Activated naive CD8-positive, alpha-beta T cell treated with anti-CD3 and anti-CD28 coated beads, Interleukin-2, amount 10 ng/mL, durations not matched to agents 7 days and 5 days (primary cell): ENCODE measurements at regions not wholly inside any gene's neighbourhood (a gene's known extent, or its start where the extent isn't known, plus 50 kb on each side); places are given as distances from the start of the nearest gene placed in this dataset.
"Not testable (repeated sequence)": the region's sequence is repeated elsewhere in the genome, so short reads cannot be mapped to it uniquely, and the experiment has no call there.

ENCODE experiments used
- ATAC-seq: fragments of 150-1000 bp; cut with Tn5 transposase; one replicate; pipeline ENCODE4 v1.10.0; 2021; ENCODE audit warnings: low read depth, moderate library complexity
- POLR2A ChIA-PET: fragments of 350-600 bp; sonication (Branson Sonifier 250); formaldehyde crosslinking; loops from one replicate; lab custom pipeline; 2021; ENCODE audit warnings: antibody characterized with exemption; lab: Charles Lee
- DNase-seq: peaks from one replicate; pipeline ENCODE4 v3.0.0; 2021
- H3K27ac Mint-ChIP-seq: one replicate; pipeline ENCODE4 v1.8.0; 2022; ENCODE audit warnings: mild to moderate bottlenecking, mixed read lengths
- H3K27me3 Mint-ChIP-seq: one replicate; pipeline ENCODE4 v1.8.0; 2022; ENCODE audit warnings: mild to moderate bottlenecking, moderate library complexity, mixed read lengths
- H3K36me3 Mint-ChIP-seq: one replicate; pipeline ENCODE4 v1.8.0; 2021; ENCODE audit warnings: mild to moderate bottlenecking, mixed read lengths
- H3K4me1 Mint-ChIP-seq: one replicate; pipeline ENCODE4 v1.8.0; 2021; ENCODE audit warnings: mixed read lengths
- H3K4me3 Mint-ChIP-seq: one replicate; pipeline ENCODE4 v1.8.0; 2022; ENCODE audit warnings: mild to moderate bottlenecking, moderate library complexity, mixed read lengths
- H3K9me3 Mint-ChIP-seq: one replicate; pipeline ENCODE4 v1.8.0; 2021; ENCODE audit warnings: mixed read lengths

GRCh38 chr18:51461956-51462355, 264.5 kb upstream of the MEX3C start:
- H3K27me3 Mint-ChIP-seq, result peaks cover 18% of the 10 kb centered on the region
- peaks cover 2% of the 10 kb centered on the region for H3K9me3 Mint-ChIP-seq
- no peaks in the 10 kb centered on the region for H3K36me3 Mint-ChIP-seq
- no peak for ATAC-seq
- POLR2A ChIA-PET, result no interaction called here
- no peak for DNase-seq
- H3K4me3 Mint-ChIP-seq, result no peak overlapping the region
- no peak overlapping the region for H3K27ac Mint-ChIP-seq
- H3K4me1 Mint-ChIP-seq, result no peaks in the 10 kb centered on the region

GRCh38 chr18:51463483-51464136, 266.1 kb upstream of the MEX3C start:
- ATAC-seq (no peak), DNase-seq (no peak)
- no peak overlapping the region for H3K4me3 Mint-ChIP-seq
- H3K36me3 Mint-ChIP-seq, result no peaks in the 10 kb centered on the region
- H3K4me1 Mint-ChIP-seq, result no peaks in the 10 kb centered on the region
- POLR2A ChIA-PET, result no interaction called here
- peaks cover 13% of the 10 kb centered on the region for H3K27me3 Mint-ChIP-seq
- peaks cover 2% of the 10 kb centered on the region for H3K9me3 Mint-ChIP-seq
- H3K27ac Mint-ChIP-seq, result no peak overlapping the region

- H3K27me3 Mint-ChIP-seq, result peaks cover 11% of the 10 kb centered on the region
- H3K27ac Mint-ChIP-seq, result no peak overlapping the region
- H3K4me3 Mint-ChIP-seq, result no peak overlapping the region
- ATAC-seq, result no peak
- no peaks in the 10 kb centered on the region for H3K4me1 Mint-ChIP-seq
- no peak for DNase-seq
- POLR2A ChIA-PET, result no interaction called here
- H3K36me3 Mint-ChIP-seq, result no peaks in the 10 kb centered on the region
- H3K9me3 Mint-ChIP-seq, result no peaks in the 10 kb centered on the region
Observed at GRCh38 chr18:51478908-51479307, 281.4 kb upstream of the MEX3C start.

GRCh38 chr18:51479736-51480135, 282.3 kb upstream of the MEX3C start:
- no peaks in the 10 kb centered on the region for H3K4me1 Mint-ChIP-seq
- POLR2A ChIA-PET, result no interaction called here
- DNase-seq (no peak), ATAC-seq (no peak)
- H3K9me3 Mint-ChIP-seq, result no peaks in the 10 kb centered on the region
- no peak overlapping the region for H3K27ac Mint-ChIP-seq
- peaks cover 11% of the 10 kb centered on the region for H3K27me3 Mint-ChIP-seq
- H3K36me3 Mint-ChIP-seq, result no peaks in the 10 kb centered on the region
- no peak overlapping the region for H3K4me3 Mint-ChIP-seq

- DNase-seq, result no peak
- Mint-ChIP-seq H3K4me1 (no peaks in the 10 kb centered on the region), H3K4me3 (no peak overlapping the region), H3K36me3 (no peaks in the 10 kb centered on the region), H3K27me3 (peaks cover 13% of the 10 kb centered on the region), H3K27ac (no peak overlapping the region), H3K9me3 (no peaks in the 10 kb centered on the region)
- POLR2A ChIA-PET, result no interaction called here
- no peak for ATAC-seq
Observed at GRCh38 chr18:51480407-51481261, 283.2 kb upstream of the MEX3C start.

- DNase-seq (no peak), ATAC-seq (no peak)
- POLR2A ChIA-PET, result no interaction called here
- Mint-ChIP-seq H3K27ac (no peak overlapping the region), H3K27me3 (peaks cover 1% of the 10 kb centered on the region), H3K36me3 (no peaks in the 10 kb centered on the region), H3K4me1 (no peaks in the 10 kb centered on the region), H3K9me3 (no peaks in the 10 kb centered on the region), H3K4me3 (no peak overlapping the region)
Observed at GRCh38 chr18:51486735-51487366, 289.4 kb upstream of the MEX3C start.

GRCh38 chr18:51490417-51490816, 292.9 kb upstream of the MEX3C start:
- Mint-ChIP-seq H3K9me3 (no peaks in the 10 kb centered on the region), H3K4me1 (no peaks in the 10 kb centered on the region), H3K4me3 (no peak overlapping the region), H3K36me3 (no peaks in the 10 kb centered on the region), H3K27me3 (peaks cover 3% of the 10 kb centered on the region), H3K27ac (no peak overlapping the region)
- ATAC-seq, result no peak
- no peak for DNase-seq
- POLR2A ChIA-PET, result no interaction called here

GRCh38 chr18:51490860-51491259, 293.4 kb upstream of the MEX3C start:
- no peaks in the 10 kb centered on the region for H3K4me1 Mint-ChIP-seq
- DNase-seq (no peak), ATAC-seq (no peak)
- no peak overlapping the region for H3K4me3 Mint-ChIP-seq
- peaks cover 3% of the 10 kb centered on the region for H3K27me3 Mint-ChIP-seq
- no peaks in the 10 kb centered on the region for H3K36me3 Mint-ChIP-seq
- no peaks in the 10 kb centered on the region for H3K9me3 Mint-ChIP-seq
- POLR2A ChIA-PET, result no interaction called here
- H3K27ac Mint-ChIP-seq, result no peak overlapping the region

GRCh38 chr18:51491678-51492372, 294.3 kb upstream of the MEX3C start:
- no peaks in the 10 kb centered on the region for H3K36me3 Mint-ChIP-seq
- H3K27me3 Mint-ChIP-seq, result peaks cover 3% of the 10 kb centered on the region
- DNase-seq (no peak), ATAC-seq (no peak)
- POLR2A ChIA-PET, result no interaction called here
- H3K4me1 Mint-ChIP-seq, result no peaks in the 10 kb centered on the region
- no peaks in the 10 kb centered on the region for H3K9me3 Mint-ChIP-seq
- no peak overlapping the region for H3K4me3 Mint-ChIP-seq
- H3K27ac Mint-ChIP-seq, result no peak overlapping the region

GRCh38 chr18:51498085-51498855, 300.8 kb upstream of the MEX3C start:
- DNase-seq (no peak), ATAC-seq (no peak)
- POLR2A ChIA-PET, result no interaction called here
- Mint-ChIP-seq H3K27ac (no peak overlapping the region), H3K4me1 (no peaks in the 10 kb centered on the region), H3K9me3 (no peaks in the 10 kb centered on the region), H3K4me3 (no peak overlapping the region), H3K27me3 (peaks cover 8% of the 10 kb centered on the region), H3K36me3 (no peaks in the 10 kb centered on the region)

- Mint-ChIP-seq H3K4me1 (no peaks in the 10 kb centered on the region), H3K27me3 (no peaks in the 10 kb centered on the region), H3K9me3 (peaks cover 4% of the 10 kb centered on the region), H3K27ac (no peak overlapping the region), H3K4me3 (no peak overlapping the region), H3K36me3 (no peaks in the 10 kb centered on the region)
- DNase-seq (no peak), ATAC-seq (no peak)
- POLR2A ChIA-PET, result no interaction called here
Observed at GRCh38 chr18:51503351-51503750, 305.9 kb upstream of the MEX3C start.

- Mint-ChIP-seq H3K36me3 (no peaks in the 10 kb centered on the region), H3K4me1 (no peaks in the 10 kb centered on the region), H3K27me3 (no peaks in the 10 kb centered on the region), H3K9me3 (peaks cover 6% of the 10 kb centered on the region), H3K4me3 (no peak overlapping the region), H3K27ac (no peak overlapping the region)
- ATAC-seq (no peak), DNase-seq (no peak)
- POLR2A ChIA-PET, result no interaction called here
Observed at GRCh38 chr18:51506811-51507210, 309.3 kb upstream of the MEX3C start.

GRCh38 chr18:51508410-51508809, 310.9 kb upstream of the MEX3C start:
- POLR2A ChIA-PET, H3K4me3 Mint-ChIP-seq, H3K9me3 Mint-ChIP-seq: not testable (repeated sequence)

More at GRCh38 chr18:51508410-51508809, 310.9 kb upstream of the MEX3C start:
- H3K36me3 Mint-ChIP-seq, ATAC-seq, H3K27ac Mint-ChIP-seq, H3K4me1 Mint-ChIP-seq, H3K27me3 Mint-ChIP-seq, DNase-seq: not testable (repeated sequence)
